ENCODE measurements at regions not wholly inside any gene's neighbourhood (a gene's known extent, or its start where the extent isn't known, plus 50 kb on each side); places are given as distances from the start of the nearest gene placed in this dataset.

DNA sequence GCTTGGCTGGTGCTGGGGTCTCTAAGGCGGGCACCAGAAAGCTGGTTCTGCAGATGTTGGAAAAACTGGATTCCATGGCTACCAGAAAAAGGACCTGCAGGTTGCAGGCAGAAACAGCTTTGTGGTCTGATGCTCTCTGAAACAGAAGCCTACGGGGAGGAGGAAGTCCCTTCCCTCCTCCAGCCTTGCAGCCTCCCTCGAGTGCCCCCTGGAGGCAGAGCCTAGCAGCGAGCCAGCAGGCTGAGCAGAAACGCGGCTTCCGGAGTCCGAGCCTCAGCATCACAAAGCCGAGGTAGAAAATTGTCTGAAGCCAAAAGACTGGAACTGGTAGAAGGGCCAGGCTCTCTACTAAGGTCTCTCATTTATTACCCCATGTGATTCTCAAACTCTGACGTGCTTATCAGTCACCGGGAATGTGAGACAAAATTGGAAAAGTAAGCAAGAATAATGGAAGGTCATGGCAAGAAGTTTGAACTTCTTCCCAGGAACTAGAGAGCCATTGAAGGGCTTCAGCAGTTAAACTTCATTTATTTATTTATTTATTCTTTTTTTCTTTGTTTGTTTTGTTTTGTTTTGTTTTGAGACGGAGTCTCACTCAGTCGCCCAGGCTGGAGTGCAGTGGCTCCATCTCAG is 82.2 kb upstream of the CPSF6 start:
- H3K27me3 ChIP-seq, result no peaks in the 10 kb centered on the region

DNA sequence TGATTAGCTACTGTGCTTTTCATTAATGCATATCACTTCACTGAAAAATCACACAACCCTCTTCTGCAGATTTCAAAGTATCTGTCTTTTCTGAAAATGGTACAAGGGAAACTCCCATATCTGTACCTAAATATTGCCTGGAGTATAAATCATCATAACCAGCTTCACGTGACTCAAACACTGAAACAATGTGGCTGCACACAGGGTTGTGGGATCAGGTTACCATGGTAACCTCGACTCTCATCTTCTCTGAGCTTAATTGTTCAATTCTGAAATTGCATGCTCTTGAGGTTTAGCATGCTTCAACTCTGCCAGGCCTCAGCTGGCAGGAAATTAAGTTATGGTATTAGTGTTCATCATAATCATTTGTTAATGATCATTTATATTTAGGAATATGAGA is 77.5 kb upstream of the CPSF6 start:
- Histone ChIP-seq H3K9me3 (no peaks in the 10 kb centered on the region), H3K4me1 (no peaks in the 10 kb centered on the region), H3K36me3 (no peaks in the 10 kb centered on the region), H3K27me3 (no peaks in the 10 kb centered on the region), H3K4me3 (no peak overlapping the region), H3K27ac (no peak overlapping the region)
- TF ChIP-seq, protein P1, sequence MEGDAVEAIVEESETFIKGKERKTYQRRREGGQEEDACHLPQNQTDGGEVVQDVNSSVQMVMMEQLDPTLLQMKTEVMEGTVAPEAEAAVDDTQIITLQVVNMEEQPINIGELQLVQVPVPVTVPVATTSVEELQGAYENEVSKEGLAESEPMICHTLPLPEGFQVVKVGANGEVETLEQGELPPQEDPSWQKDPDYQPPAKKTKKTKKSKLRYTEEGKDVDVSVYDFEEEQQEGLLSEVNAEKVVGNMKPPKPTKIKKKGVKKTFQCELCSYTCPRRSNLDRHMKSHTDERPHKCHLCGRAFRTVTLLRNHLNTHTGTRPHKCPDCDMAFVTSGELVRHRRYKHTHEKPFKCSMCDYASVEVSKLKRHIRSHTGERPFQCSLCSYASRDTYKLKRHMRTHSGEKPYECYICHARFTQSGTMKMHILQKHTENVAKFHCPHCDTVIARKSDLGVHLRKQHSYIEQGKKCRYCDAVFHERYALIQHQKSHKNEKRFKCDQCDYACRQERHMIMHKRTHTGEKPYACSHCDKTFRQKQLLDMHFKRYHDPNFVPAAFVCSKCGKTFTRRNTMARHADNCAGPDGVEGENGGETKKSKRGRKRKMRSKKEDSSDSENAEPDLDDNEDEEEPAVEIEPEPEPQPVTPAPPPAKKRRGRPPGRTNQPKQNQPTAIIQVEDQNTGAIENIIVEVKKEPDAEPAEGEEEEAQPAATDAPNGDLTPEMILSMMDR (IDR thresholded peaks at IDR 0.05), result no peak
- no peak for TF ChIP-seq POLR2A (IDR thresholded peaks at IDR 0.05)
- intact Hi-C loops (cut with DNase I), result no loop called here
- no peak for ATAC-seq
- no peak for DNase-seq
- WGBS (ENCODE audit: insufficient coverage, low coverage, low lambda C conversion rate, missing lambda C conversion rate), result 54% methylated on average over 2 of the region's 2 CpGs

More for the DNA sequence above, 82.2 kb upstream of the CPSF6 start:
- peaks cover 0 to 10% (median 0%) of the 10 kb centered on the region in 4 donors for H3K4me1 ChIP-seq
- DNase-seq, result peak; percentile 88 to 90 (median 88)
- no peaks in the 10 kb centered on the region for H3K9me3 ChIP-seq
- WGBS (ENCODE audit: insufficient coverage, low coverage, low lambda C conversion rate, missing lambda C conversion rate), result 19% methylated on average over 12 of the region's 13 CpGs
- H3K36me3 ChIP-seq, result no peaks in the 10 kb centered on the region
- intact Hi-C loops (cut with DNase I), result no loop called here
- peak; percentile 97 to 98 (median 98) for ATAC-seq
- TF ChIP-seq, protein P1 (IDR thresholded peaks at IDR 0.05), result peak; percentile 80 to 98 (median 96)
- TF ChIP-seq POLR2A (IDR thresholded peaks at IDR 0.05), result no peak
- no peak overlapping the region for H3K27ac ChIP-seq
- H3K4me3 ChIP-seq, result no peak overlapping the region

DNA sequence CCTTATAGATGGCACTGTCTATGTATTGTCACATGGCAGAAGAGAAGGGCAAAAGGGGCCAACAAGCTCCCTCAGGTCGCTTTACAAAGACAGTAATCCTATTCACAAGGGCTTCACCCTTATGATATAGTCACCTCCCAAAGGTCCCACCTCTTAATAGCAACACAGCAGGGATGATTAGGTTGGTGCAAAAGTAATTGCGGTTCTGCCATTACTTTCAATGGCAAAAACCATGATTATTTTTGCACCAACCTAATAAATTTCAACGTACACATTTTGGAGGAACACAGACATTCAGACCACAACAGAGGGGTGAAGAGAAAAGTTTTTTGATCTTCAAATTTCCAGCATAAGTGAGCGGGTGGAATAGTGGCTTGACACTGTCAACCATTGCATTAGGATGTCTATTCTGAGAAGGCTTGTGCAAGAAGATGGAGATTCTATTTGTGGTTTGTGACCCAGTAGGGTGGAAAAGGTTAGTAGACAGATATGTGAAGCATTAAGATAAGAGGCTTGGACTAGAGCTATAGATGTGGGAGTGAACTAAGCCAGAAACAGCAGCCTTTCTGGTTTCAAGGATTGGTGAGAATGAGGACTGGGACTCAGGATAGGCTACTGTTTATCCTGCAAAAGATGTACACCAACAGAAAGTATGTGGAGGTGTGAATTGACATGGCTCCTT is 75.5 kb upstream of the CPSF6 start:
- Histone ChIP-seq H3K4me1 (no peaks in the 10 kb centered on the region), H3K27me3 (no peaks in the 10 kb centered on the region), H3K4me3 (no peak overlapping the region), H3K27ac (no peak overlapping the region), H3K36me3 (no peaks in the 10 kb centered on the region), H3K9me3 (no peaks in the 10 kb centered on the region)
- DNase-seq (no peak), ATAC-seq (no peak)
- TF ChIP-seq, protein P1 (IDR thresholded peaks at IDR 0.05), result no peak
- TF ChIP-seq POLR2A (IDR thresholded peaks at IDR 0.05), result no peak
- 71% methylated on average over 4 of the region's 4 CpGs for WGBS (ENCODE audit: insufficient coverage, low coverage, low lambda C conversion rate, missing lambda C conversion rate)
- intact Hi-C loops (cut with DNase I), result no loop called here

DNA sequence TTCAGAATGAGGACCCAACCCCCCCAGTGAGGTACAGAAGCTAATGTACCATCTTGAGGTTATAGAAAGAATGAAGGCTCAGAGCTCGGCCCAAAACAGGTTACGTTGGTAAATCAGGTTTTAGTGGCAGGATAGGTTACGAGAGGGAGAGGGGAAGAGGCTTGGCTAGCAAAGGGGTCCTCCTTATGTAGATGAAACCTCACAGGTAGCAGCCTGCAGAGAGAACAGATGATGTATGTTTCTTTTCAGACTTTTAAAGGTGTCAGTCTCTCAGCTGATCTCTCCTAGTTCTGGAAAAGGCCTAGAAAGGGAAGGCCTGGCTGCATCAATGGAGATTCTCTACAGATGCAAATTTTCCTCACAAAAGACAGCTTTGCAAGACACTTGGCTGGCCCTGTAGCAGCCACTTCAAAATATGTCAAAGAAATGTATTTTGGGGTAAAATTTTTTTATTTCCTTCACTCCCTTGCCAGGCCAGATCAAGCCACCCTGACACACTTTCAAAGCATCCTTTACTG is 71.7 kb upstream of the CPSF6 start:
- Histone ChIP-seq H3K4me3 (no peak overlapping the region), H3K36me3 (no peaks in the 10 kb centered on the region), H3K4me1 (no peaks in the 10 kb centered on the region), H3K27ac (no peak overlapping the region), H3K27me3 (no peaks in the 10 kb centered on the region), H3K9me3 (no peaks in the 10 kb centered on the region)
- no peak for TF ChIP-seq POLR2A (IDR thresholded peaks at IDR 0.05)
- TF ChIP-seq, protein P1 (IDR thresholded peaks at IDR 0.05), result no peak
- no peak for DNase-seq
- 100% methylated on average over 3 of the region's 3 CpGs for WGBS (ENCODE audit: insufficient coverage, low coverage, low lambda C conversion rate, missing lambda C conversion rate)
- intact Hi-C loops (cut with DNase I), result no loop called here
- ATAC-seq, result no peak
